Uterus (tissue), 2 donors: ENCODE measurements at regions not wholly inside any gene's neighbourhood (a gene's known extent, or its start where the extent isn't known, plus 50 kb on each side); places are given as distances from the start of the nearest gene placed in this dataset.

ENCODE experiments used
- POLR2A ChIP-seq, 2 donors: fragments of 450-650 bp; IDR thresholded peaks; one replicate each; pipeline ENCODE4 v1.6.1; 2016; ENCODE audit warnings: antibody characterized with exemption in 2 of 2, mild to moderate bottlenecking in 1 of 2, moderate library complexity in 1 of 2
- TF ChIP-seq, protein P1 (sequence below), 4 experiments: fragments of 200-600 bp in 2 of 4; fragments of 450-650 bp in 2 of 4; sonication (generic) in 2 of 4; IDR thresholded peaks; one replicate each; pipeline ENCODE4 v1.5.1; 2016 to 2019; ENCODE audit warnings: antibody characterized with exemption in 4 of 4, mild to moderate bottlenecking in 2 of 4, moderate library complexity in 1 of 4

DNA sequence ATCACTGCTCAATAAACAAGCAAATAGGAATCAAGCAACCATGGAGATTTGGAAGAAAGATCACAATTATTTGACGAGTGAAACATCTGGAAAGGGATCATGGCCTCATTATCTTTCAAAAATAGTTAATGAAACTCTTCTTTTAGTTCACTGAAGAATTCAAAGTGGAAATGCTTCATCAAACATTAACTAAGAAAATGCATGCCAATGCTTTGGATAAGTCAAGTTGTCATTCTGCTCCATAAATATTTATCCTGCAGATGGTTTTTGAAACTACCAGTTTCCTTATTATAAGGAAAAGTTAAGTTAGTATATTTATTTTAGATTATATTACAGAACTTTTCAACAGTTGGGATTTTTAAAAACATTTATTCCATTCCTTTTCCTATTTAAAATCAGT is 206.5 kb upstream of the ADGRL2 start:
- TF ChIP-seq, protein P1, sequence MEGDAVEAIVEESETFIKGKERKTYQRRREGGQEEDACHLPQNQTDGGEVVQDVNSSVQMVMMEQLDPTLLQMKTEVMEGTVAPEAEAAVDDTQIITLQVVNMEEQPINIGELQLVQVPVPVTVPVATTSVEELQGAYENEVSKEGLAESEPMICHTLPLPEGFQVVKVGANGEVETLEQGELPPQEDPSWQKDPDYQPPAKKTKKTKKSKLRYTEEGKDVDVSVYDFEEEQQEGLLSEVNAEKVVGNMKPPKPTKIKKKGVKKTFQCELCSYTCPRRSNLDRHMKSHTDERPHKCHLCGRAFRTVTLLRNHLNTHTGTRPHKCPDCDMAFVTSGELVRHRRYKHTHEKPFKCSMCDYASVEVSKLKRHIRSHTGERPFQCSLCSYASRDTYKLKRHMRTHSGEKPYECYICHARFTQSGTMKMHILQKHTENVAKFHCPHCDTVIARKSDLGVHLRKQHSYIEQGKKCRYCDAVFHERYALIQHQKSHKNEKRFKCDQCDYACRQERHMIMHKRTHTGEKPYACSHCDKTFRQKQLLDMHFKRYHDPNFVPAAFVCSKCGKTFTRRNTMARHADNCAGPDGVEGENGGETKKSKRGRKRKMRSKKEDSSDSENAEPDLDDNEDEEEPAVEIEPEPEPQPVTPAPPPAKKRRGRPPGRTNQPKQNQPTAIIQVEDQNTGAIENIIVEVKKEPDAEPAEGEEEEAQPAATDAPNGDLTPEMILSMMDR (IDR thresholded peaks at IDR 0.05) = no peak
- no peak for TF ChIP-seq POLR2A (IDR thresholded peaks at IDR 0.05)
